Nephron (organoid): ENCODE measurements at regions not wholly inside any gene's neighbourhood (a gene's known extent, or its start where the extent isn't known, plus 50 kb on each side); places are given as distances from the start of the nearest gene placed in this dataset.
"Not testable (repeated sequence)": the region's sequence is repeated elsewhere in the genome, so short reads cannot be mapped to it uniquely, and the experiment has no call there.

Experiments used
- H3K27ac Mint-ChIP-seq, 3 experiments: 2 replicates each; pipeline ENCODE4 v1.8.0; 2020; ENCODE audit warnings: mixed read lengths in 3 of 3, mild to moderate bottlenecking in 2 of 3, moderate library complexity in 1 of 3
- H3K27me3 Mint-ChIP-seq: 2 replicates; pipeline ENCODE4 v1.8.0; 2021; ENCODE audit warnings: low read depth, mild to moderate bottlenecking, moderate library complexity, mixed read lengths
- H3K36me3 Mint-ChIP-seq: 2 replicates; pipeline ENCODE4 v1.8.0; 2020; ENCODE audit warnings: low read depth, mixed read lengths
- H3K4me1 Mint-ChIP-seq: 2 replicates; pipeline ENCODE4 v1.8.0; 2020; ENCODE audit warnings: mixed read lengths
- H3K4me3 Mint-ChIP-seq, 3 experiments: 2 replicates each; pipeline ENCODE4 v1.8.0; 2020; ENCODE audit warnings: mild to moderate bottlenecking in 3 of 3, mixed read lengths in 3 of 3, moderate library complexity in 2 of 3
- H3K9me3 Mint-ChIP-seq: 2 replicates; pipeline ENCODE4 v1.8.0; 2020; ENCODE audit warnings: mixed read lengths
- TF ChIP-seq, protein P1 (sequence below), 3 experiments: fragments of 200-600 bp; sonication (generic); IDR thresholded peaks; one replicate each; pipeline ENCODE4 v1.5.0; 2021; ENCODE audit warnings: antibody characterized with exemption in 3 of 3; ENCODE audit not compliant: unreplicated experiment in 3 of 3

GRCh38 chr3:153055217-153055616 lies 106.8 kb upstream of the RAP2B start:
- no peak overlapping the region for H3K4me3 Mint-ChIP-seq
- H3K9me3 Mint-ChIP-seq, result no peaks in the 10 kb centered on the region
- H3K27me3 Mint-ChIP-seq, result no peaks in the 10 kb centered on the region
- H3K4me1 Mint-ChIP-seq, result no peaks in the 10 kb centered on the region
- H3K27ac Mint-ChIP-seq, result no peak overlapping the region
- TF ChIP-seq, protein P1, sequence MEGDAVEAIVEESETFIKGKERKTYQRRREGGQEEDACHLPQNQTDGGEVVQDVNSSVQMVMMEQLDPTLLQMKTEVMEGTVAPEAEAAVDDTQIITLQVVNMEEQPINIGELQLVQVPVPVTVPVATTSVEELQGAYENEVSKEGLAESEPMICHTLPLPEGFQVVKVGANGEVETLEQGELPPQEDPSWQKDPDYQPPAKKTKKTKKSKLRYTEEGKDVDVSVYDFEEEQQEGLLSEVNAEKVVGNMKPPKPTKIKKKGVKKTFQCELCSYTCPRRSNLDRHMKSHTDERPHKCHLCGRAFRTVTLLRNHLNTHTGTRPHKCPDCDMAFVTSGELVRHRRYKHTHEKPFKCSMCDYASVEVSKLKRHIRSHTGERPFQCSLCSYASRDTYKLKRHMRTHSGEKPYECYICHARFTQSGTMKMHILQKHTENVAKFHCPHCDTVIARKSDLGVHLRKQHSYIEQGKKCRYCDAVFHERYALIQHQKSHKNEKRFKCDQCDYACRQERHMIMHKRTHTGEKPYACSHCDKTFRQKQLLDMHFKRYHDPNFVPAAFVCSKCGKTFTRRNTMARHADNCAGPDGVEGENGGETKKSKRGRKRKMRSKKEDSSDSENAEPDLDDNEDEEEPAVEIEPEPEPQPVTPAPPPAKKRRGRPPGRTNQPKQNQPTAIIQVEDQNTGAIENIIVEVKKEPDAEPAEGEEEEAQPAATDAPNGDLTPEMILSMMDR (IDR thresholded peaks at IDR 0.05; ENCODE audit: unreplicated experiment in 3 of 3), result no peak
- H3K36me3 Mint-ChIP-seq, result no peaks in the 10 kb centered on the region

- Mint-ChIP-seq H3K4me1 (no peaks in the 10 kb centered on the region), H3K27me3 (no peaks in the 10 kb centered on the region), H3K36me3 (no peaks in the 10 kb centered on the region), H3K27ac (no peak overlapping the region), H3K9me3 (no peaks in the 10 kb centered on the region), H3K4me3 (no peak overlapping the region)
- TF ChIP-seq, protein P1 (IDR thresholded peaks at IDR 0.05; ENCODE audit: unreplicated experiment in 3 of 3), result no peak
Observed at GRCh38 chr3:153055779-153056178, 106.2 kb upstream of the RAP2B start.

DNA sequence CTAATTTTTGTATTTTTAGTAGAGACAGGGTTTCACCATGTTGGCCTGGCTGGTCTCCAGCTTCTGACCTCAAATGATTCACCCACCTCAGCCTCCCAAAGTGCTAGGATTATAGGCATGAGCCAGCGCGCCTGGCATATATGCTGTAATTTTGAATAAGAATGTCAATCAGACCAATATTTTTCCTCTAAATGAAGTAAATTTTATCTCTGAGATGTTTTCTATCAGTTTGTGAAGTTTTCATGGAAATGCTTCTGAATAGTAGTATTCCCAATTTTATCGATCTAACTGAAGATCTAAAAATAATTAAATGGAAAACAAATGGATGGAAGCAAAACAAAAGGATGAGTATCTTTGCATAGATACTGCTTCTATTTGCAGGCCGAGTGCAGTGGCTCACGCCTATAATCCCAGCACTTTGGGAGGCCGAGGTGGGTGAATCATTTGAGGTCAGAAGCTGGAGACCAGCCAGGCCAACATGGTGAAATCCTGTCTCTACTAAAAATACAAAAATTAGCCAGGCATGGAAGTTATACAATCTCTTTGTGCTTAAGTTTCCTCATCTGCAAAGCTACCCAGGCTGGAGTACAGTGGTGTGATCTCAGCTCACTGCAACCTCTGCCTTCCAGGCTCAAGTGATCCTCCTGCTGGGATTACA lies 103.9 kb upstream of the RAP2B start:
- not testable (repeated sequence) for H3K9me3 Mint-ChIP-seq, H3K27me3 Mint-ChIP-seq, H3K36me3 Mint-ChIP-seq, H3K4me3 Mint-ChIP-seq, H3K4me1 Mint-ChIP-seq, H3K27ac Mint-ChIP-seq

DNA sequence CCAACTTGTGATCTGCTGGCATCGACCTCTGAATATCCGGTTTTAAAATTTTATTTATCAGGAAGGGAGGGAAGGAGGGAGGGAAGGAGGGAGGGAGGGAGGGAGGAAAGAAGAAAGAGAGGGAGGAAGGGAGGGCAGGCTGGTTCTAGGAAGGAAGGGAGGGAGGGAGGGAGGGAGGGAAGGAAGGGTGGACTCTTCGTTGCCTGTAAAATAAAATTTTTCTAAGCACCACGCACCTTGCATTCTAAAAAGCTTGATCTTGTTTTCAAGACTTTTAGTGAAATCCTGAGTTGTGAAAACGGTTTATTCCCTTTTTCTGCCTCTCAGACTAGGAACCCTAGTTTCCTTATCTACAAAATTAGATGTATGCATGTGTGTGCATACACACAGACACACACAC lies 101.7 kb upstream of the RAP2B start:
- H3K4me3 Mint-ChIP-seq, result no peak overlapping the region
- H3K27me3 Mint-ChIP-seq, result no peaks in the 10 kb centered on the region
- H3K4me1 Mint-ChIP-seq, result no peaks in the 10 kb centered on the region
- H3K9me3 Mint-ChIP-seq, result no peaks in the 10 kb centered on the region
- H3K36me3 Mint-ChIP-seq, result no peaks in the 10 kb centered on the region
- TF ChIP-seq, protein P1 (IDR thresholded peaks at IDR 0.05; ENCODE audit: unreplicated experiment in 3 of 3), result no peak
- H3K27ac Mint-ChIP-seq, result no peak overlapping the region

GRCh38 chr3:153061938-153062528 lies 100.0 kb upstream of the RAP2B start:
- H3K4me3 Mint-ChIP-seq, result no peak overlapping the region
- no peaks in the 10 kb centered on the region for H3K9me3 Mint-ChIP-seq
- TF ChIP-seq, protein P1 (IDR thresholded peaks at IDR 0.05; ENCODE audit: unreplicated experiment in 3 of 3), result no peak
- H3K27ac Mint-ChIP-seq, result no peak overlapping the region
- H3K27me3 Mint-ChIP-seq, result no peaks in the 10 kb centered on the region
- no peaks in the 10 kb centered on the region for H3K36me3 Mint-ChIP-seq
- no peaks in the 10 kb centered on the region for H3K4me1 Mint-ChIP-seq

DNA sequence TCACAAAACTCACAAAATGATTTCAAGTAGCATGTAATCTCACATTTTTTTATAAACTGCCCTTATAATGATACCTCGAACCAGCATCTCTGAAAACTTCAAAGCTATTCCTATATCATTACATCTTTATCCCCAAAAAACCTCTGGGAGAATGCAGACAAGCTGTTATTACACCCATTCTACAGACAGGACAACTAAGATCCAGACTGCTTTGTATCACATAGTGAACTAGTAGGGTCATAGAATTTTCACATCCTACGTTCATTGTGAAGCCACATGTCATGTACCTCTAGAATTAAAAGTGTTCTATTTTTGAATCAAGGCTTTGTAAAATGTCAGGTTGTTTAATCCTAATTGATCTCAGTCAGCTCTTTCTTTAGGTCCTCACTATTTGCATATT lies 98.7 kb upstream of the RAP2B start:
- H3K27me3 Mint-ChIP-seq, result no peaks in the 10 kb centered on the region

More for the DNA sequence above, 98.7 kb upstream of the RAP2B start:
- Mint-ChIP-seq H3K9me3 (no peaks in the 10 kb centered on the region), H3K4me3 (no peak overlapping the region), H3K36me3 (no peaks in the 10 kb centered on the region), H3K4me1 (no peaks in the 10 kb centered on the region), H3K27ac (no peak overlapping the region)
- TF ChIP-seq, protein P1 (IDR thresholded peaks at IDR 0.05; ENCODE audit: unreplicated experiment in 3 of 3), result no peak
